DOHH2 (cell line): ENCODE measurements at regions not wholly inside any gene's neighbourhood (a gene's known extent, or its start where the extent isn't known, plus 50 kb on each side); places are given as distances from the start of the nearest gene placed in this dataset.
"Not testable (repeated sequence)": the region's sequence is repeated elsewhere in the genome, so short reads cannot be mapped to it uniquely, and the experiment has no call there.

Experiments used
- H3F3A ChIP-seq: fragments of 200-600 bp; sonication (generic), shearing (Covaris generic); 2 replicates; pipeline ENCODE4 v1.6.0; 2016; ENCODE audit warnings: antibody characterized with exemption, mild to moderate bottlenecking; ENCODE audit not compliant: control insufficient read depth, insufficient read depth
- H3K27ac ChIP-seq: fragments of 200-600 bp; sonication (generic); 2 replicates; pipeline ENCODE4 v1.5.1; 2014; ENCODE audit warnings: low read depth, mild to moderate bottlenecking, low read length, moderate library complexity
- H3K27me3 ChIP-seq: fragments of 200-600 bp; sonication (generic); 2 replicates; pipeline ENCODE4 v1.6.1; 2014; ENCODE audit warnings: mild to moderate bottlenecking, low read length, mixed read lengths; ENCODE audit not compliant: control insufficient read depth
- H3K36me3 ChIP-seq: fragments of 200-600 bp; sonication (generic); 2 replicates; pipeline ENCODE4 v1.6.1; 2014; ENCODE audit warnings: mild to moderate bottlenecking, low read length, moderate library complexity, mixed read lengths; ENCODE audit not compliant: control insufficient read depth
- H3K4me1 ChIP-seq: fragments of 200-600 bp; sonication (generic); 2 replicates; pipeline ENCODE4 v1.6.1; 2014; ENCODE audit warnings: mild to moderate bottlenecking, low read length, mixed read lengths; ENCODE audit not compliant: control insufficient read depth
- H3K4me2 ChIP-seq: fragments of 200-600 bp; sonication (generic); 2 replicates; pipeline ENCODE4 v1.6.0; 2014; ENCODE audit warnings: mild to moderate bottlenecking, low read length, moderate library complexity
- H3K4me3 ChIP-seq: fragments of 200-600 bp; sonication (generic); 2 replicates; pipeline ENCODE4 v1.5.1; 2014; ENCODE audit warnings: mild to moderate bottlenecking, low read length, mixed read lengths
- H3K79me2 ChIP-seq: fragments of 200-600 bp; sonication (generic); 2 replicates; pipeline ENCODE4 v1.6.1; 2014; ENCODE audit warnings: mild to moderate bottlenecking, low read length, mixed read lengths; ENCODE audit not compliant: control insufficient read depth
- H3K9me2 ChIP-seq: fragments of 200-600 bp; sonication (generic); replicated peaks from 2 replicates; pipeline ENCODE4 v1.6.1; 2014; ENCODE audit warnings: mild to moderate bottlenecking, low read length, mixed read lengths; ENCODE audit not compliant: control insufficient read depth
- H3K9me3 ChIP-seq: fragments of 200-600 bp; sonication (generic); 2 replicates; pipeline ENCODE4 v1.6.1; 2014; ENCODE audit warnings: antibody characterized with exemption, low read length, mixed read lengths; ENCODE audit not compliant: control insufficient read depth, insufficient read depth
- H4K20me1 ChIP-seq: fragments of 200-600 bp; sonication (generic); 2 replicates; pipeline ENCODE4 v1.6.0; 2014; ENCODE audit warnings: low read depth, mild to moderate bottlenecking, antibody characterized with exemption, low read length, moderate library complexity; ENCODE audit not compliant: control insufficient read depth, insufficient read depth
- CTCF ChIP-seq: fragments of 200-600 bp; sonication (generic); IDR thresholded peaks from one replicate; pipeline ENCODE4 v1.5.1; 2014; ENCODE audit warnings: antibody characterized with exemption, mild to moderate bottlenecking, low read depth, low read length; ENCODE audit not compliant: poor library complexity, severe bottlenecking
- EZH2phosphoT487 ChIP-seq: fragments of 200-600 bp; sonication (generic); IDR thresholded peaks from 2 replicates; pipeline ENCODE4 v1.6.1; 2017; ENCODE audit warnings: borderline replicate concordance, mild to moderate bottlenecking, antibody characterized with exemption, low read length, moderate library complexity, mixed read lengths

- Histone ChIP-seq H3K4me2 (peak overlapping the region; percentile 50), H4K20me1 (no peaks in the 10 kb centered on the region), H3K27ac (no peak overlapping the region), H3K36me3 (no peaks in the 10 kb centered on the region), H3K9me3 (no peaks in the 10 kb centered on the region), H3K9me2 (no peaks in the 10 kb centered on the region), H3K4me1 (peaks cover 19% of the 10 kb centered on the region), H3F3A (no peaks in the 10 kb centered on the region), H3K27me3 (no peaks in the 10 kb centered on the region), H3K79me2 (no peaks in the 10 kb centered on the region), H3K4me3 (no peak overlapping the region)
- TF ChIP-seq CTCF (no peak), EZH2phosphoT487 (no peak)
Measured at GRCh38 chr10:59037506-59037905, 138.9 kb upstream of the PHYHIPL start.

- not testable (repeated sequence) for H3K9me2 ChIP-seq, H3K9me3 ChIP-seq, H4K20me1 ChIP-seq, H3F3A ChIP-seq, H3K36me3 ChIP-seq, H3K27ac ChIP-seq, H3K27me3 ChIP-seq, H3K4me2 ChIP-seq, H3K4me3 ChIP-seq, H3K79me2 ChIP-seq
- peaks cover 31% of the 10 kb centered on the region for H3K4me1 ChIP-seq
Measured at GRCh38 chr10:59043358-59043757, 133.1 kb upstream of the PHYHIPL start.

GRCh38 chr10:59047180-59047579, 129.3 kb upstream of the PHYHIPL start:
- no peaks in the 10 kb centered on the region for H3K9me2 ChIP-seq
- H3K27me3 ChIP-seq: no peaks in the 10 kb centered on the region
- no peaks in the 10 kb centered on the region for H3K79me2 ChIP-seq
- no peaks in the 10 kb centered on the region for H3F3A ChIP-seq
- H3K9me3 ChIP-seq: 0 out of 2 replicates have a peak, but pooled peaks cover 7% of the 10 kb centered on the region
- TF ChIP-seq CTCF (no peak), EZH2phosphoT487 (no peak)
- H3K36me3 ChIP-seq: no peaks in the 10 kb centered on the region
- H3K27ac ChIP-seq: no peak overlapping the region
- peaks cover 34% of the 10 kb centered on the region for H3K4me1 ChIP-seq
- H4K20me1 ChIP-seq: no peaks in the 10 kb centered on the region
- H3K4me2 ChIP-seq: no peak overlapping the region
- no peak overlapping the region for H3K4me3 ChIP-seq

GRCh38 chr10:59047957-59048618, 128.4 kb upstream of the PHYHIPL start:
- Histone ChIP-seq H3K4me1 (peaks cover 34% of the 10 kb centered on the region), H3K9me2 (no peaks in the 10 kb centered on the region), H3K27me3 (no peaks in the 10 kb centered on the region), H3F3A (no peaks in the 10 kb centered on the region), H3K79me2 (no peaks in the 10 kb centered on the region), H4K20me1 (no peaks in the 10 kb centered on the region), H3K27ac (no peak overlapping the region), H3K4me3 (peak overlapping the region; percentile 19; the same call in 1 of the 2 replicates), H3K4me2 (peak overlapping the region; percentile 26; the same call in 1 of the 2 replicates), H3K9me3 (peaks cover 7% of the 10 kb centered on the region; the same call in 1 of the 2 replicates), H3K36me3 (no peaks in the 10 kb centered on the region)
- TF ChIP-seq EZH2phosphoT487: no peak
- TF ChIP-seq CTCF: no peak

GRCh38 chr10:59053502-59053901, 122.9 kb upstream of the PHYHIPL start:
- H3K36me3 ChIP-seq, H3K4me2 ChIP-seq, H3K27me3 ChIP-seq, H3K4me1 ChIP-seq, H3F3A ChIP-seq, H4K20me1 ChIP-seq, H3K27ac ChIP-seq, H3K79me2 ChIP-seq, H3K4me3 ChIP-seq, H3K9me2 ChIP-seq: not testable (repeated sequence)
- peaks cover 13% of the 10 kb centered on the region; the same call in 1 of the 2 replicates for H3K9me3 ChIP-seq
